22Rv1 (cell line): ENCODE measurements at regions not wholly inside any gene's neighbourhood (a gene's known extent, or its start where the extent isn't known, plus 50 kb on each side); places are given as distances from the start of the nearest gene placed in this dataset.

ENCODE experiments used
- H3K27ac ChIP-seq: fragments of 450-650 bp; 2 replicates; pipeline ENCODE4 v1.5.1; 2017
- CTCF ChIP-seq: fragments of 450-650 bp; IDR thresholded peaks from 2 replicates; pipeline ENCODE4 v1.5.1; 2017; ENCODE audit warnings: mild to moderate bottlenecking
- ZFX ChIP-seq: fragments of 450-650 bp; IDR thresholded peaks from 2 replicates; pipeline ENCODE4 v1.6.1; 2017; ENCODE audit warnings: antibody characterized with exemption, borderline replicate concordance

- no peak overlapping the region for H3K27ac ChIP-seq
- TF ChIP-seq ZFX (no peak), CTCF (no peak)
These were observed 51.3 kb downstream of the TET3 start for GRCh38 chr2:74036010-74036409.

DNA sequence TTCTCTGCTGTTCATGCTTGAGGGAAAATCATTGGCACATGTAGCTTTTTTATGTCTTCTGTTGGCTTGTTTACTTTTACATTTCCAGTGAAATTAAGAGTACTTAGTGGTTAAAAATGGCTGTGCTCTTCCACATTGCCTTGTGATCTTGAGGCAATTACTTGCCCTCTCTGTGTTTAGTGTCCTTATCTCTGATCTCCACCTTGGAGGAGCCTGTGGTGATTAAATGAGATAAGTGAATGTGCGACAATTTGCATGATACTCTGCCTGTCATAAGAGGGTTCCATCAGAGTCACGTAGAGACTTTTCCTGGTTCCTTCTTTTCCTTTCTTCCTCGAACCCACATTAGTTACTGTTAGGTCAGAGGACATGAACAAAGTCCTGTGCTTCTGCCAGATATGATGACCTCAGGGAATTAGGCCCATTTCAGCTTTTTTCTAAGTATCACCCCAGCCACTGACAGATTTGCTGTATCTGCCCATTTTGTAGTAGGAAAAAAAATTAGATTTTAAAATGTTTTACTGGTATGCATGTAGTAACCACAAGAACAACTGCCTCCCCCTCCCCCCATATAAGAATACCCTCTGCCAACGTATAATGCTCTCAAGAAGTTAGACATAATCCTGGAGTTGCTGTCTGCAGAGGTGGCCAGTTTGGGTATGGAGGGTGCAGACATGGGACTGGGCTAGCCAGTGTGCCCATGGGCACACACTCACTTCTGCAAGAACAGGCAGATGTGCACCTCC is 51.9 kb downstream of the TET3 start:
- no peak overlapping the region for H3K27ac ChIP-seq

GRCh38 chr2:74037379-74037860 is 52.7 kb downstream of the TET3 start:
- TF ChIP-seq CTCF = no peak
- TF ChIP-seq ZFX = no peak
- no peak overlapping the region for H3K27ac ChIP-seq

More for the DNA sequence above, 51.9 kb downstream of the TET3 start:
- TF ChIP-seq CTCF (no peak), ZFX (no peak)

- H3K27ac ChIP-seq = no peak overlapping the region
- TF ChIP-seq ZFX = no peak
- TF ChIP-seq CTCF = no peak
These were observed 54.9 kb downstream of the TET3 start for GRCh38 chr2:74039611-74040010.

DNA sequence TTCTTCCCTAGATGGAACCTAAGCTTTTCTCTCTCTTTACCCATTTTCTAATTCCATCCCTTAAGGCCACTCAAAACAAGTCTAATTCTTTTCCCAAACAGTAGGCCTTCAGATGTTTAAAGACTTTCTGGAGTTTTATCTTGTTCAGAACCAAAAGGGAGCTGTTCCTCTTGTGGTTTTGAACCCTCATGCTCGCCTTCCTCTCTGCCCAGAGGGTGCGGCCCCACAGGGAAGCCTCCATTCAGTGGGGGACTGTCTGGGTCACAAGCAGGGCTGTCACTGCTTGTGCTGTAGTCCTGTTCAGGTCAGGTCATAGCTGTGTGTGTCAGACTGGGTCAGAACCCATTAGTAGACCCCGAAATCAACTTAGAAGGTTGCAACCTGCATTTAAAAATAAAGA is 56.5 kb downstream of the TET3 start:
- TF ChIP-seq CTCF (no peak), ZFX (no peak)
- H3K27ac ChIP-seq = no peak overlapping the region

- H3K27ac ChIP-seq = no peak overlapping the region
- TF ChIP-seq ZFX (no peak), CTCF (no peak)
These were observed 57.0 kb downstream of the TET3 start for GRCh38 chr2:74041726-74042125.

DNA sequence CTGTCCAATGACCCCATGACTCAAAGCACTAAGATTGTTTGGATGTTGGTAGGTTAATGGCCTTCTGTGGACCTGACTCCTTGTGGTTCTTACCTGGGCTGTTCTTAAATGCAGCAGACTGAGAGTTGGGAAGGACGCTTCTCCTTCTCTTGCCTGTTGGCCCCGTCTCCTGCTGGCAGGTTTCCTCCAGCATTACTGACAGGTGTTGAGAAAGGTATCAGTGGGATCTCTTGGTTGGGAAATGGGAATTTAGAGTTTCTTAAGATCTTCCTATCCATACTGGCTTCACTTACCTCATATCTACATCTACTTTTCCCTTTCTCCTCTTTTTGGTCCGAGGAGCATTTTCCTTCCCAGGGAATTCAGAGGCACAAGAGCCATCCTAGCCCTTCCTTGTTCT is 57.9 kb downstream of the TET3 start:
- TF ChIP-seq ZFX = no peak
- TF ChIP-seq CTCF = no peak
- no peak overlapping the region for H3K27ac ChIP-seq
